HG03432 (cell line): ENCODE measurements at regions not wholly inside any gene's neighbourhood (a gene's known extent, or its start where the extent isn't known, plus 50 kb on each side); places are given as distances from the start of the nearest gene placed in this dataset.
"Not testable (repeated sequence)": the region's sequence is repeated elsewhere in the genome, so short reads cannot be mapped to it uniquely, and the experiment has no call there.

Experiments
- ATAC-seq: cut with Tn5 transposase; IDR thresholded peaks from one replicate; pipeline ENCODE4 v1.9.1; 2021; ENCODE audit warnings: mild to moderate bottlenecking, moderate library complexity; ENCODE audit not compliant: unreplicated experiment

GRCh38 chr13:34349091-34349722 is 531.3 kb downstream of the RFC3 start:
- no peak for ATAC-seq

GRCh38 chr13:34350671-34351070 is 532.7 kb downstream of the RFC3 start:
- no peak for ATAC-seq

- ATAC-seq, result no peak
These were observed 533.2 kb downstream of the RFC3 start for GRCh38 chr13:34351134-34351533.

GRCh38 chr13:34352958-34353357 is 535.0 kb downstream of the RFC3 start:
- ATAC-seq, result no peak

- no peak for ATAC-seq
These were observed 538.9 kb downstream of the RFC3 start for GRCh38 chr13:34356686-34357434.

- no peak for ATAC-seq
These were observed 539.7 kb downstream of the RFC3 start for GRCh38 chr13:34357435-34358232.

- ATAC-seq, result no peak
These were observed 541.0 kb downstream of the RFC3 start for GRCh38 chr13:34358811-34359513.

- no peak for ATAC-seq
These were observed 542.8 kb downstream of the RFC3 start for GRCh38 chr13:34360702-34361101.

GRCh38 chr13:34361560-34361959 is 543.6 kb downstream of the RFC3 start:
- no peak for ATAC-seq

- no peak for ATAC-seq
These were observed 545.3 kb downstream of the RFC3 start for GRCh38 chr13:34363266-34363665.

- no peak for ATAC-seq
These were observed 546.7 kb downstream of the RFC3 start for GRCh38 chr13:34364633-34365032.

- no peak for ATAC-seq
These were observed 552.0 kb downstream of the RFC3 start for GRCh38 chr13:34369931-34370330.

- ATAC-seq, result no peak
These were observed 553.2 kb downstream of the RFC3 start for GRCh38 chr13:34371108-34371507.

GRCh38 chr13:34371645-34372395 is 553.9 kb downstream of the RFC3 start:
- no peak for ATAC-seq

GRCh38 chr13:34372581-34372980 is 554.6 kb downstream of the RFC3 start:
- no peak for ATAC-seq

GRCh38 chr13:34376483-34376882 is 558.5 kb downstream of the RFC3 start:
- no peak for ATAC-seq

GRCh38 chr13:34381228-34381627 is 560.8 kb upstream of the NBEA start:
- ATAC-seq, result no peak

- ATAC-seq, result no peak
These were observed 558.3 kb upstream of the NBEA start for GRCh38 chr13:34383728-34384127.

- ATAC-seq, result not testable (repeated sequence)
These were observed 555.8 kb upstream of the NBEA start for GRCh38 chr13:34386229-34386628.

GRCh38 chr13:34391076-34391475 is 551.0 kb upstream of the NBEA start:
- ATAC-seq, result no peak
